GM10248 (cell line): ENCODE measurements at regions not wholly inside any gene's neighbourhood (a gene's known extent, or its start where the extent isn't known, plus 50 kb on each side); places are given as distances from the start of the nearest gene placed in this dataset.

Source experiments
- CTCF ChIA-PET: fragments of 300-600 bp; sonication (Branson Sonifier 250); formaldehyde crosslinking; extraction: SDS; loops from one replicate; lab custom pipeline; 2021; ENCODE audit warnings: antibody characterized with exemption; lab: Yijun Ruan, JAX
- POLR2A ChIA-PET: fragments of 350-650 bp; sonication (Branson Sonifier 250); formaldehyde crosslinking; extraction: SDS; loops from one replicate; lab custom pipeline; 2020; ENCODE audit warnings: antibody characterized with exemption; lab: Yijun Ruan, JAX
- DNase-seq: peaks from one replicate; pipeline ENCODE4 v3.0.0; 2012; ENCODE audit errors: extremely low spot score
- TF ChIP-seq, protein P1 (sequence below): IDR thresholded peaks from 2 replicates; pipeline ENCODE4 v1.5.1; 2012; ENCODE audit warnings: mild to moderate bottlenecking, low read depth; ENCODE audit errors: extremely low read depth, missing control alignments, control extremely low read depth

GRCh38 chr21:16908077-16908476, 604.8 kb upstream of the CXADR start:
- TF ChIP-seq, protein P1, sequence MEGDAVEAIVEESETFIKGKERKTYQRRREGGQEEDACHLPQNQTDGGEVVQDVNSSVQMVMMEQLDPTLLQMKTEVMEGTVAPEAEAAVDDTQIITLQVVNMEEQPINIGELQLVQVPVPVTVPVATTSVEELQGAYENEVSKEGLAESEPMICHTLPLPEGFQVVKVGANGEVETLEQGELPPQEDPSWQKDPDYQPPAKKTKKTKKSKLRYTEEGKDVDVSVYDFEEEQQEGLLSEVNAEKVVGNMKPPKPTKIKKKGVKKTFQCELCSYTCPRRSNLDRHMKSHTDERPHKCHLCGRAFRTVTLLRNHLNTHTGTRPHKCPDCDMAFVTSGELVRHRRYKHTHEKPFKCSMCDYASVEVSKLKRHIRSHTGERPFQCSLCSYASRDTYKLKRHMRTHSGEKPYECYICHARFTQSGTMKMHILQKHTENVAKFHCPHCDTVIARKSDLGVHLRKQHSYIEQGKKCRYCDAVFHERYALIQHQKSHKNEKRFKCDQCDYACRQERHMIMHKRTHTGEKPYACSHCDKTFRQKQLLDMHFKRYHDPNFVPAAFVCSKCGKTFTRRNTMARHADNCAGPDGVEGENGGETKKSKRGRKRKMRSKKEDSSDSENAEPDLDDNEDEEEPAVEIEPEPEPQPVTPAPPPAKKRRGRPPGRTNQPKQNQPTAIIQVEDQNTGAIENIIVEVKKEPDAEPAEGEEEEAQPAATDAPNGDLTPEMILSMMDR, result no peak
- ChIA-PET CTCF (no interaction called here), POLR2A (no interaction called here)
- DNase-seq, result no peak

GRCh38 chr21:16910435-16911165, 602.2 kb upstream of the CXADR start:
- no peak for DNase-seq
- CTCF ChIA-PET, result interaction anchor here (0.7 to 1.0 kb wide), 2 partner anchors 11 to 20 kb away, joined by 3 read pairs; no protein-coding TSS in a partner anchor
- TF ChIP-seq, protein P1, result no peak
- POLR2A ChIA-PET, result no interaction called here

DNA sequence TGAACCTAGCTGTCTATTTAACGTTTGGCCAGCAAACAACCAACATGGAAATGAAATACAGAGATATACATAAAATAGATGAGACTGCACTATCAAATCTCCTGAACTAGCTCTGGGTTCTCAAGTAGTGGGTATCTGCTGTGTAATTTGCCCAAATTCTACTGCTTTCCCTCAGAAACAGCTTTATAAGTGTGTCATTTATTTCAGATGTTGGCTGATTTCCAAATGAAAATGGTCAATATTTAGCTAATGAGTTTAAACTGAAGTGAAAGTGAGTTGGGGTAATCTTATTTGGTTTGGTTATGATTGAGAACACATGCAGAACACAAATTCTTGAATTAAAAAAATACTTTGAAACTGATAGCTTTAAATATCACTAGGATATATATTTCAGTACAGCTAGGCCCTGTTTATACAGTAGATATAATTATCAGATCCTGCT, 601.7 kb upstream of the CXADR start:
- TF ChIP-seq, protein P1, result no peak
- POLR2A ChIA-PET, result no interaction called here
- CTCF ChIA-PET, result no interaction called here
- DNase-seq, result no peak

- DNase-seq, result no peak
- ChIA-PET POLR2A (no interaction called here), CTCF (no interaction called here)
- TF ChIP-seq, protein P1, result no peak
These were observed 600.8 kb upstream of the CXADR start for GRCh38 chr21:16912075-16912474.

- CTCF ChIA-PET, result no interaction called here
- TF ChIP-seq, protein P1, result no peak
These were observed 599.8 kb upstream of the CXADR start for GRCh38 chr21:16913010-16913409.

DNA sequence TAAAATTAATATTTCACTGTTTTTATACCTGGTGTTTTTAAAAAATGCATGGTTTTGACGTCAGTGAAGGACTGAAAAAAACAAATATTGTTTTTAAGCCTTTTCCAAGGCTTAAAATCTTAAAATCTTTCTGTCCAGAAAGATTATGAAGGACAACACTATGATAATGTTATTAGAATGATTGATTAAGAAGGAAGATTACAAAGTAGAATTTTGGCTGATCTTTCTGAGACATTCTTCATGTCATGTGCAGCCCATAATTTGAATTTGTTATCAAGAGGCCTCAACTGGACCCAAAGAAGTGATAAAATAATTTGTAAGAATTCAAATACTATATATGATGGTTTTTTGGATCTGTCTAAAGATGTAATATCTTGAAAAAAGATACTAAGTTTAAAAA, 584.4 kb upstream of the CXADR start:
- TF ChIP-seq, protein P1, result no peak
- ChIA-PET CTCF (no interaction called here), POLR2A (no interaction called here)
- DNase-seq, result no peak

More at GRCh38 chr21:16913010-16913409, 599.8 kb upstream of the CXADR start:
- no peak for DNase-seq
- POLR2A ChIA-PET, result no interaction called here

DNA sequence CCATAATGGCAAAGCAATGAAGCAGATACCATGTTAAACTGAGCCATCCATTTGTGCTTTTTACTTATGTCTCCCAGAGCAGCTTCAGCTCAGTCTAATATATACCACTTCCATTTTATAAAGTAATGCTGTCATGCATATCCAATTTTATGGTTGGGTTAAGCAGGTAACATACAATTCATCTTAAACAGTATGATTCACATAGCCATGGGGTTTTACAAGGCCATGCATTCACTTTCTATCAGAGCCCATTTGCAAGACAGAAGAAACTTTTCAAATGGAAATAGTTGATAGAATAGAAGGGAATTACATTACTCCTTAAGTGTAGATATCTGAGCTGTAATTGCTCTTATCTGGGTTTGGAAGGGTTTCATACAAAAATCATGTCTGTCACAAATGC, 580.5 kb upstream of the CXADR start:
- ChIA-PET CTCF (no interaction called here), POLR2A (no interaction called here)
- TF ChIP-seq, protein P1, result no peak
- DNase-seq, result no peak
